MM.1S (cell line): ENCODE measurements at regions not wholly inside any gene's neighbourhood (a gene's known extent, or its start where the extent isn't known, plus 50 kb on each side); places are given as distances from the start of the nearest gene placed in this dataset.

Experiments
- DNase-seq: peaks from one replicate; pipeline ENCODE4 v3.0.0-alpha.2; 2015
- H2AFZ ChIP-seq: fragments of 300-600 bp; sonication (generic); 2 replicates; pipeline ENCODE4 v1.6.0; 2016; ENCODE audit warnings: antibody characterized with exemption, low read length
- H3F3A ChIP-seq: fragments of 300-600 bp; sonication (generic); 2 replicates; pipeline ENCODE4 v1.6.1; 2016; ENCODE audit warnings: mild to moderate bottlenecking, antibody characterized with exemption, low read length, moderate library complexity, mixed read lengths; ENCODE audit not compliant: insufficient read depth
- H3K27ac ChIP-seq: fragments of 300-600 bp; sonication (generic); 2 replicates; pipeline ENCODE4 v1.5.1; 2016; ENCODE audit warnings: mild to moderate bottlenecking, low read length
- H3K27me3 ChIP-seq: fragments of 300-600 bp; sonication (generic); replicated peaks from 2 replicates; pipeline ENCODE4 v1.6.0; 2016; ENCODE audit warnings: low read length; ENCODE audit not compliant: insufficient read depth
- H3K36me3 ChIP-seq: fragments of 300-600 bp; sonication (generic); replicated peaks from 2 replicates; pipeline ENCODE4 v1.6.1; 2016; ENCODE audit warnings: mild to moderate bottlenecking, low read length, mixed read lengths; ENCODE audit not compliant: insufficient read depth
- H3K4me1 ChIP-seq: fragments of 300-600 bp; sonication (generic); 2 replicates; pipeline ENCODE4 v1.6.1; 2016; ENCODE audit warnings: low read length, mixed read lengths
- H3K4me2 ChIP-seq: fragments of 300-600 bp; sonication (generic); 2 replicates; pipeline ENCODE4 v1.6.0; 2016; ENCODE audit warnings: low read depth, low read length
- H3K4me3 ChIP-seq: fragments of 300-600 bp; sonication (generic); 2 replicates; pipeline ENCODE4 v1.5.1; 2016; ENCODE audit warnings: low read length, mixed read lengths
- H3K79me2 ChIP-seq: fragments of 300-600 bp; sonication (generic); 2 replicates; pipeline ENCODE4 v1.6.1; 2016; ENCODE audit warnings: mixed run types, low read length, mixed read lengths
- H3K9ac ChIP-seq: fragments of 300-600 bp; sonication (generic); 2 replicates; pipeline ENCODE4 v1.6.1; 2016; ENCODE audit warnings: low read length, mixed read lengths
- H3K9me2 ChIP-seq: fragments of 300-600 bp; sonication (generic); replicated peaks from 2 replicates; pipeline ENCODE4 v1.6.1; 2016; ENCODE audit warnings: mild to moderate bottlenecking, low read length, mixed read lengths; ENCODE audit not compliant: insufficient read depth
- H3K9me3 ChIP-seq: fragments of 300-600 bp; sonication (generic); replicated peaks from 2 replicates; pipeline ENCODE4 v1.6.1; 2016; ENCODE audit warnings: mild to moderate bottlenecking, low read length, mixed read lengths; ENCODE audit not compliant: insufficient read depth
- H4K20me1 ChIP-seq: fragments of 300-600 bp; sonication (generic); 2 replicates; pipeline ENCODE4 v1.6.1; 2016; ENCODE audit warnings: mild to moderate bottlenecking, low read length, moderate library complexity, mixed read lengths; ENCODE audit not compliant: insufficient read depth
- CTCF ChIP-seq: fragments of 300-600 bp; sonication (generic); IDR thresholded peaks from 2 replicates; pipeline ENCODE4 v1.5.1; 2016; ENCODE audit warnings: antibody characterized with exemption, low read length, mixed read lengths
- EZH2 ChIP-seq: fragments of 300-600 bp; sonication (generic); optimal IDR thresholded peaks from 2 replicates; pipeline ENCODE3; 2017; ENCODE audit warnings: low read depth, mild to moderate bottlenecking, antibody characterized with exemption, low read length, mixed read lengths
- EZH2phosphoT487 ChIP-seq: fragments of 300-600 bp; sonication (generic); IDR thresholded peaks from 2 replicates; pipeline ENCODE4 v1.6.1; 2018; ENCODE audit warnings: antibody characterized with exemption, low read length

- Histone ChIP-seq H3K9me3 (no peaks in the 10 kb centered on the region), H3K27ac (no peak overlapping the region), H3K9ac (no peak overlapping the region), H4K20me1 (no peaks in the 10 kb centered on the region), H3F3A (no peaks in the 10 kb centered on the region), H2AFZ (no peak overlapping the region), H3K4me3 (no peak overlapping the region), H3K27me3 (peaks cover 74% of the 10 kb centered on the region), H3K4me1 (no peaks in the 10 kb centered on the region), H3K36me3 (no peaks in the 10 kb centered on the region), H3K4me2 (no peak overlapping the region), H3K79me2 (no peaks in the 10 kb centered on the region), H3K9me2 (no peaks in the 10 kb centered on the region)
- DNase-seq: no peak
- no peak for TF ChIP-seq EZH2phosphoT487
- TF ChIP-seq EZH2: no peak
- TF ChIP-seq CTCF: no peak
Measured at GRCh38 chr16:85184404-85184803, 72.1 kb upstream of the CIBAR2 start.

GRCh38 chr16:85185303-85186100, 73.2 kb upstream of the CIBAR2 start:
- no peaks in the 10 kb centered on the region for H3F3A ChIP-seq
- no peaks in the 10 kb centered on the region for H3K9me3 ChIP-seq
- H3K4me2 ChIP-seq: no peak overlapping the region
- no peak overlapping the region for H3K27ac ChIP-seq
- H3K9me2 ChIP-seq: no peaks in the 10 kb centered on the region
- H2AFZ ChIP-seq: no peak overlapping the region
- H4K20me1 ChIP-seq: no peaks in the 10 kb centered on the region
- H3K79me2 ChIP-seq: no peaks in the 10 kb centered on the region
- no peaks in the 10 kb centered on the region for H3K4me1 ChIP-seq
- H3K4me3 ChIP-seq: no peak overlapping the region
- DNase-seq: no peak
- no peaks in the 10 kb centered on the region for H3K36me3 ChIP-seq
- TF ChIP-seq EZH2 (no peak), EZH2phosphoT487 (no peak), CTCF (no peak)
- peaks cover 65% of the 10 kb centered on the region for H3K27me3 ChIP-seq
- no peak overlapping the region for H3K9ac ChIP-seq

GRCh38 chr16:85187002-85187401, 74.7 kb upstream of the CIBAR2 start:
- Histone ChIP-seq H3K9ac (no peak overlapping the region), H3K4me2 (no peak overlapping the region), H3K9me2 (no peaks in the 10 kb centered on the region), H3K36me3 (no peaks in the 10 kb centered on the region), H3K9me3 (no peaks in the 10 kb centered on the region), H3K79me2 (no peaks in the 10 kb centered on the region), H3K4me3 (no peak overlapping the region), H3K27me3 (peaks cover 63% of the 10 kb centered on the region), H3K27ac (no peak overlapping the region), H3F3A (no peaks in the 10 kb centered on the region), H4K20me1 (no peaks in the 10 kb centered on the region), H3K4me1 (no peaks in the 10 kb centered on the region), H2AFZ (no peak overlapping the region)
- TF ChIP-seq EZH2 (no peak), CTCF (no peak), EZH2phosphoT487 (no peak)
- DNase-seq: no peak
